Erythroblast (primary cell): ENCODE measurements at regions not wholly inside any gene's neighbourhood (a gene's known extent, or its start where the extent isn't known, plus 50 kb on each side); places are given as distances from the start of the nearest gene placed in this dataset.

Experiments
- DNase-seq, 2 experiments: peaks; one replicate each; lab custom pipeline; 2025; lab: John Stamatoyannopoulos, UW
- GATA1 ChIP-seq: IDR thresholded peaks from 2 replicates; pipeline ENCODE4 v1.6.1; 2011; ENCODE audit warnings: low read depth, mild to moderate bottlenecking, control low read depth, low read length, moderate library complexity
- POLR2A ChIP-seq: IDR thresholded peaks from 2 replicates; pipeline ENCODE4 v1.6.1; 2011; ENCODE audit warnings: mild to moderate bottlenecking, low read length

- no peak for DNase-seq
- TF ChIP-seq GATA1: no peak
- TF ChIP-seq POLR2A: no peak
Observed at GRCh38 chr11:28490773-28491382, 382.7 kb downstream of the METTL15 start.

GRCh38 chr11:28488336-28488735 lies 380.1 kb downstream of the METTL15 start:
- TF ChIP-seq GATA1 (no peak), POLR2A (no peak)
- DNase-seq: no peak

- no peak for TF ChIP-seq POLR2A
- no peak for TF ChIP-seq GATA1
- DNase-seq: no peak
Observed at GRCh38 chr11:28483072-28483867, 375.1 kb downstream of the METTL15 start.

- DNase-seq: no peak
- TF ChIP-seq POLR2A (no peak), GATA1 (no peak)
Observed at GRCh38 chr11:28482666-28483065, 374.5 kb downstream of the METTL15 start.

- no peak for DNase-seq
- no peak for TF ChIP-seq GATA1
Observed at GRCh38 chr11:28481616-28482480, 373.7 kb downstream of the METTL15 start.

- TF ChIP-seq POLR2A (no peak), GATA1 (no peak)
Observed at GRCh38 chr11:28480406-28480805, 372.2 kb downstream of the METTL15 start.

GRCh38 chr11:28476864-28477263 lies 368.7 kb downstream of the METTL15 start:
- no peak for DNase-seq
- TF ChIP-seq GATA1: no peak
- no peak for TF ChIP-seq POLR2A

More at GRCh38 chr11:28480406-28480805, 372.2 kb downstream of the METTL15 start:
- DNase-seq: no peak

- no peak for DNase-seq
- TF ChIP-seq GATA1 (no peak), POLR2A (no peak)
Observed at GRCh38 chr11:28476049-28476448, 367.9 kb downstream of the METTL15 start.

- no peak for TF ChIP-seq GATA1
- no peak for TF ChIP-seq POLR2A
- DNase-seq: no peak
Observed at GRCh38 chr11:28472904-28473303, 364.7 kb downstream of the METTL15 start.

- no peak for DNase-seq
- TF ChIP-seq POLR2A (no peak), GATA1 (no peak)
Observed at GRCh38 chr11:28471537-28471936, 363.3 kb downstream of the METTL15 start.

GRCh38 chr11:28470180-28470579 lies 362.0 kb downstream of the METTL15 start:
- TF ChIP-seq POLR2A (no peak), GATA1 (no peak)
- DNase-seq: no peak

GRCh38 chr11:28466506-28466905 lies 358.3 kb downstream of the METTL15 start:
- no peak for DNase-seq
- TF ChIP-seq GATA1: no peak
- no peak for TF ChIP-seq POLR2A

GRCh38 chr11:28464252-28464867 lies 356.2 kb downstream of the METTL15 start:
- no peak for DNase-seq
- TF ChIP-seq GATA1 (no peak), POLR2A (no peak)

- no peak for DNase-seq
- TF ChIP-seq GATA1: no peak
- TF ChIP-seq POLR2A: no peak
Observed at GRCh38 chr11:28463826-28464225, 355.6 kb downstream of the METTL15 start.
